HG03097 (cell line): ENCODE measurements at regions not wholly inside any gene's neighbourhood (a gene's known extent, or its start where the extent isn't known, plus 50 kb on each side); places are given as distances from the start of the nearest gene placed in this dataset.

ENCODE experiments used
- ATAC-seq: cut with Tn5 transposase; IDR thresholded peaks from one replicate; pipeline ENCODE4 v1.9.1; 2021; ENCODE audit not compliant: unreplicated experiment, low FRiP score

- no peak for ATAC-seq
Measured at GRCh38 chr16:61344791-61345190, 691.4 kb downstream of the CDH8 start.

- ATAC-seq: no peak
Measured at GRCh38 chr16:61332461-61332860, 703.8 kb downstream of the CDH8 start.

DNA sequence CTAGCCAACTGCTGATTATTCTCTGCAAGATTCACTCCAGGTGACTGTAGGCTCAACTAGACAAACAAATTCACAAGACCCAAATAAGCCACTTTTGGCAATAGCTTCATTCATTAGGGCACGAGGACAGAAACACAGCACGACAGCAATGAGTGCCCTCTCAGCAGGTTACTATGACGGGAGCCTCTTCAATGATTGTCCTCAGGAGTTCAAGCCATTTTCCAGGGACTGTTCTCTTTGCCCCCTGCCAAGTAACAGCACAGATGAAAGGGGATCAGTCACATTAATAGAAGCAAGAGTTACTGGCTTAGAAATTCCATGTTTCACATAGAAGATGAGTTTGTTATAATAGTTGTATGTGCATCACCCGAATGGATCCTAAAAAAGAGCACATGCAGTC, 712.2 kb downstream of the CDH8 start:
- no peak for ATAC-seq

- ATAC-seq: no peak
Measured at GRCh38 chr16:61323456-61323855, 712.8 kb downstream of the CDH8 start.

GRCh38 chr16:61320791-61321190, 715.4 kb downstream of the CDH8 start:
- ATAC-seq: no peak

- ATAC-seq: no peak
Measured at GRCh38 chr16:61313931-61314330, 722.3 kb downstream of the CDH8 start.

DNA sequence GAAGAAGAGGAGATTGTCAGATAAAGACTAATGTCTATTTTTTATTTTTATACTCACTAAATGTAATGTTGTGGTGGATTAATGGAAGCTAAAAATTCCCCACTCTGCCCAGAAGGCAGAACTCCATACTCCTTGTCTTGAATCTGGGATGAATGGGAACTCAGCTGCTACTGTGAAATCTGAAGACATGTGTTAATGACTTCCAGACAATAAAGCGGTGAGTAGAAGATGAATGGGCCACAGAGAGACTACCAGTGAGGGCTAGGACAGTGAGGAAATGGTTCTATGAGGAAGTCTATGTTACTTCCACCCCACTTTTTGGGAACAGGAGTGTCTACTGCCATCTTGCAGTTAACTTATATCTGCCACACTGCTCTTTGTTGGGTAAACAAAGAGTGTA, 726.9 kb downstream of the CDH8 start:
- ATAC-seq: no peak

DNA sequence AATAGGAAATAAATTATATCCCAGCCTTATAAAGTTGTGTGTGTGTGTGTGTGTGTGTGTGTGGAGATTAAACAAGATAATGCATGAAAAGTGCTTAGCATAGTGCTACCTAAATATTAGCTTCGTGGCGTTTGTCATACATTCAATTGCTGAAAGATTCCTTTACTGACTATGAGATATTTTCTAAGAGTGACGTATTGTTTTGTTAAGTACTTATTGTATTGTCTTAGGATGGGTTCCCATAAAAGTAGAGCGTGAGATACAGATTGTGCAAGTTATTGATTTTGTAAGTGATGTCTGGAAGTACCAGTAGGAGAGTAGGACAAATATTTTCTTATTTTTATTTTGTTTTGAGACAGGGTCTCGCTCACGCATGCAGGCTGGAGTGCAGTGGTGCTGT, 730.0 kb downstream of the CDH8 start:
- no peak for ATAC-seq

DNA sequence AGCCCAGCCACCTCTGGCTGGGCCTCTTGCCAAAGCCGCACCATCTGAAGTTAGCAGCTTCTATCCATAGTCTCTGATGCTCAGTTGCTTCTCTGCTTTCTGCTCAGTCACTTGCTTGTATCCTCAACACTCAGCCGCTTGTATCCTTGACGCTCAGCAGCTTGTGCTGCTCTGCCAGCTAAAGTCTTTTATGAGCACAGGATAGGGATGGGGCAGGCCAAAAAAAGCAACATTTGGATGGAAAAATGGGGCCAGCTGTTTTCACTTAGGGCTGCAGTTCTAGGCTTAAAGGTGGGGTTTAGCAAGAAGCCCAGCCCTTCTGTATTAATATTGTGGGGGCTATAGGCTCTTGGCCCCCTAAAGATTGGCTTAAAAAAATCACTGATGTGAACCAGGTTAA, 739.4 kb downstream of the CDH8 start:
- ATAC-seq: no peak

GRCh38 chr16:61296305-61296704, 739.9 kb downstream of the CDH8 start:
- no peak for ATAC-seq

DNA sequence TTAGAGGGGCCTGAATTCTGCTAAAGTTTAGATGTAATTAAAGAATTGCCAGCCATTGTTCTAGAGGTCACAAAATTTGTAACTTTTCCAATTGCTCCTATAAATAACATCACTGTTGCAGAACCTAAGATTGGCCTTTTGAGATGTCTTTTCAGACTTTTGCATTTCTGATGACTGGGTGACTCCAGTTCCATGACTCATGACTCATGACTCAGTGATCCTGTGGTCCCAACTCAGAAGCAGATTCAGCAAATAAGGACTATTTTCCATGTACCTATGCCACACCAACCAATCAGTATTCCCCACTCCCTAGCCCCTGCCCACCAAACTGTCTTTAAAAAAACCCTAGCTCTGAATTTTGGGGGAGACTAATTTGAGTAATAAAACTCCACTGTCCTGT, 740.9 kb downstream of the CDH8 start:
- ATAC-seq: no peak

DNA sequence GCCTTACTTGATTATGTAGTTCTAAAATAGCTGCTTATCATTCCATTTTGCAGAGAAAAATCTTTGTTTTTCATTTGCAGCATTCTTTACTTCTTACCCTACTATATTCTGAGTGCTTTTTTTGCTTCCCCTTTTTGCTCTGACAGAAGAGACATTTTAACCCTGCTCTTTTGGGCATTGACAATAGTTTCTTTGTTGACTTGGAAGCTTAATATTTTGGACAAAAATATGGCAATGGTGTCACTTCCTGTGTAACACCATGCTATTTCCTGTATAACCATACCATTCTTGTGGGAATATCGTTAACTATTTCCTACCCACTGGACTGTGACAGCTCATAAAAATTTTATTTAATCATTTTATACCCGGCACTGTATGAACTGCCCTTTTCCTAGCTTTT, 747.1 kb downstream of the CDH8 start:
- no peak for ATAC-seq

GRCh38 chr16:61277849-61278248, 758.4 kb downstream of the CDH8 start:
- no peak for ATAC-seq

GRCh38 chr16:61274211-61274610, 762.0 kb downstream of the CDH8 start:
- ATAC-seq: no peak

DNA sequence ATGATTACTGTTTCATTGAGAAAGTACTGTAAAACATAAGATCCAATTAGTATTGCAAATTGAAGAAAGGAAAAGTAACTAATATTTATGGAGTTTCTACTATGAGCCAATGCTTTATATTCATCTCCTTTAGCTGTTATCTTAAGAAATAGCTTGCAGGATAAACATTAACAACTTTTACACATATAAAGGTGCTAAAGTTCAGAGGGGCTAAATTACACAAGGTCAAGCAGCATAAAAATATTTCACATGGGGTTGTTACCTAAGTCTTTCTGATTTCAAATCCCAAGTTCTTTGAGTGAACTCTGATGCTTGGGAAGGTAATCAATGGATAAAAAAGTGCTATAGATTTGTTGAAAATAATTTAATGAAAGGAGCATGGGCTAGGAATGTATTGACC, 765.5 kb downstream of the CDH8 start:
- ATAC-seq: no peak

GRCh38 chr16:61263400-61263799, 772.8 kb downstream of the CDH8 start:
- no peak for ATAC-seq

GRCh38 chr16:61261315-61261714, 774.9 kb downstream of the CDH8 start:
- no peak for ATAC-seq

DNA sequence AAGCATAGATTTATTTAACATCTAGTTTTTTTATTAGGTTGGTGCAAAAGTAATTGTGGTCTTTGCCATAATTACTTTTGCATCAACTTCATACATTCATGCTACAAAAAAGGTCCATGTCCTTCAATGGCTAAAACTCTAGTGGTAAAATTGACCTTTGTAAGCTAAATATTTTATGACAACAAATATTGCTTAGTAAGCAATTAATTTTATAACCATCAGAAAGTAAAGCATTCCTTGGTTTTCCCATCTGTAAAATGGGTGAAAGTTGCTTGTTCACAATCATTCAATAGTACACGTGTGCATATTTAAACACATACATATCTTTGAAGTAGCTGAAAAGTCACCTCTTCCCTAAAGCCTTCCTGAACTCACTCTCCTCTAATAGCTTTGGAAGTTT, 789.6 kb downstream of the CDH8 start:
- ATAC-seq: no peak

GRCh38 chr16:61243954-61244353, 792.3 kb downstream of the CDH8 start:
- ATAC-seq: no peak

GRCh38 chr16:61237884-61238485, 798.3 kb downstream of the CDH8 start:
- ATAC-seq: no peak

DNA sequence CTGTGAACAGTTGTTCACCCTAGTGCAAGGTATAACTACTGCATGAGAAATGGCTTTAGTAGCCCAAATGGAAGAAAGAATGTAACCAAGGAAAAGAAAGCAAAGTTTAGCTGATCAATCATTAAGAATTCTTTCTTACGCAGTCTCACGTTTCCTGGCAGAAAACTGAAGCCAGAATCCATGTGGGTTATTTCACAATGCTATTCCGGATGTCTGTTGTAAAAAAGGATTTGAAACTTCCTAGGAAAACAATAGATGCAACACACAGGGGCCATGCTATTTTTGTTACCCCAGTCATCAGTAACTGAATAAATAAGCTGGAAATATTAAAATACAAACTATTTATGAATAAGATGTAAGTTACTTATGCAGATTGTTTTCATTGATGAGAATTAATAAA, 802.5 kb downstream of the CDH8 start:
- ATAC-seq: no peak

GRCh38 chr16:61228371-61228770, 807.9 kb downstream of the CDH8 start:
- no peak for ATAC-seq

- no peak for ATAC-seq
Measured at GRCh38 chr16:61215605-61216004, 820.6 kb downstream of the CDH8 start.
